NB4 (cell line): ENCODE measurements at regions not wholly inside any gene's neighbourhood (a gene's known extent, or its start where the extent isn't known, plus 50 kb on each side); places are given as distances from the start of the nearest gene placed in this dataset.

Experiments used
- DNase-seq: peaks from one replicate; pipeline ENCODE4 v3.0.0; 2010; ENCODE audit warnings: low read depth
- H3K4me3 ChIP-seq: one replicate; pipeline ENCODE4 v1.5.1; 2011; ENCODE audit warnings: mild to moderate bottlenecking, low read depth, low read length, moderate library complexity
- CTCF ChIP-seq: IDR thresholded peaks from one replicate; pipeline ENCODE4 v1.5.1; 2012; ENCODE audit warnings: low read depth, low read length
- MAX ChIP-seq: IDR thresholded peaks from 2 replicates; pipeline ENCODE4 v1.6.1; 2011; ENCODE audit warnings: low read depth, low read length
- MYC ChIP-seq: IDR thresholded peaks from 2 replicates; pipeline ENCODE4 v1.6.1; 2011; ENCODE audit warnings: low read depth, low read length
- POLR2A ChIP-seq: IDR thresholded peaks from 2 replicates; pipeline ENCODE4 v1.6.1; 2011; ENCODE audit warnings: mild to moderate bottlenecking; ENCODE audit not compliant: insufficient read length; ENCODE audit errors: extremely low read depth

DNA sequence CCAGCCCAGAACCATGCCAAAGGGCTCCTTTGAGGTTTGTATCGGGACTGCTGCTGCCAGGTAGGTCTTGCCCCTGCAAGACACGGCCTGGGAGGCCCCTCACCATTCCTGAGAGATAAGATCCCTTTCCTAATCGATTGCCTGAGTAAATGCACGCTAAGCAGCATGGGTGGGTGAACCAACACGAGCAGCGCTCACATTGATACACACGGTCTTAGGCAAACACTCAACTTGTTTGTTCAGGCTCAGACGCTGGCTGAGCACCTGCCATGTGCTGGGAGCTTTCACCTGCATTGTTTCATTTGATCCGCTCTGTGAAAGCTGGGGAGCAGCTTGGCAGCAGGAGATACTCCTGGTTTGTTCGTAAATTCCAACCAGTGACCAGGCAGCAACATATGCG, 76.9 kb upstream of the NEURL1B start:
- H3K4me3 ChIP-seq, result no peak overlapping the region
- no peak for DNase-seq
- TF ChIP-seq CTCF (no peak), MAX (no peak), MYC (no peak), POLR2A (no peak)

- no peak overlapping the region for H3K4me3 ChIP-seq
- DNase-seq, result no peak
- TF ChIP-seq POLR2A (no peak), MAX (no peak)
These were observed 78.6 kb upstream of the NEURL1B start for GRCh38 chr5:172562443-172562842.

DNA sequence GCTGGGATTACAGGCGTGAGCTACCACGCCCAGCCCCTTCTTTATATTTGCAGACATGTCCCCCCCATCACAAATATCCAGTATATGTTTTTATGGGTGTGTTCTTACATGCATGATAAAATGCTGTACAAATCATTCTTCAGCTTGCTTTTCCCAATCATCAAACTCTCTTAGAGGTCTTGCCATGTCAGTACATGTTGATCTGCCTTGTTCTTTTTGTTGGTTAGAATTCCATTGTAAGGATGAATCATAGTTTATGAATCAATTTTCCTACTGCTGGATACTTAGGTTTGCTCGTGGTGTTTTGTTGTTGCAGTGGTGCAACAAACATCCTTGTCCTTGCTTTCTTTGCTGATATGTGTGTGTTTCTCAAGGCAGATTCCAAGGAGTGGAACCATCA, 79.9 kb upstream of the NEURL1B start:
- TF ChIP-seq POLR2A (no peak), CTCF (no peak), MYC (no peak), MAX (no peak)
- no peak overlapping the region for H3K4me3 ChIP-seq
- no peak for DNase-seq

DNA sequence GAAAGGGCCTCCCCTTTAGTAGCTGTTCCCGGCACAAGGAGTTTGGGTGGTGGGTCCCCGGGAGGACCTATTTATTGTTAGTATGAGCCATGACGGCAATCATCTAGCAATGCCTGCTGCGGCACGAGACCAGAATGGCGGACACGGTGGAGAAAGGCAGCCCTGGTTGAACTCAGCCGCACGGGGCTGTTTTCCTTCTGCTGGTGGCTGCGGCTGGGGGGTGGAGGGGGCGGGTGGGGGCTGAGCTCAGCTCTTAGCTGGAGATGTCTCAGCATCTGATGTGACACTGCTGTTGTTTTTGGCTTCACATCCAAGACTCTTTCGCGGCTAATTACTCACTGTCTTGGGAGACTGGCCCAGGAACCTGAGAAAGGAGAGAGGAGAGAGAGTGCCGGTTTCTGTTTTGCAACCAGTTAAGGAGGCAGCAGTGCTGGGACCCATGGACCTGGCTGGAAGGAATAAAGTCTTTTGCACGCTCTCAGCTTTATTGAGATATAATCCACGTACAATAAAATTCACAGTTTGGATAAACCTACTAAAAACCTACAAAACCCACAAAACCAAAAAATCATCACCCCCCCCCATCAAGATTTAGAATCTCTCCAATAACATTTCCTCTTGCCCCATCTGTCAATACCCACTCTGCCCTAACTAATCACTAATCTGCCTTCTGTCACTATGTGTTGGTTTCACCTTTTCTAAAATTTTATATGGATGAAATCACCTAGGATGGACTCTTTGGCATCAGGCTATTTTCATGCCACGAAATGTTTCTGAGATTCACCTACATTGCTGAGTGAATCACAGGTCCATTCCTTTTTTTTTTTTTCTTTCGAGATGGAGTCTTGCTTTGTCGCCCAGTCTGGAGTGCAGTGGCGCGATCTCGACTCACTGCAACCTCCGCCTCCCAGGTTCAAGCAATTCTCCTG, 81.8 kb upstream of the NEURL1B start:
- TF ChIP-seq POLR2A (no peak), MAX (no peak), CTCF (no peak), MYC (no peak)
- DNase-seq, result no peak
- H3K4me3 ChIP-seq, result no peak overlapping the region

DNA sequence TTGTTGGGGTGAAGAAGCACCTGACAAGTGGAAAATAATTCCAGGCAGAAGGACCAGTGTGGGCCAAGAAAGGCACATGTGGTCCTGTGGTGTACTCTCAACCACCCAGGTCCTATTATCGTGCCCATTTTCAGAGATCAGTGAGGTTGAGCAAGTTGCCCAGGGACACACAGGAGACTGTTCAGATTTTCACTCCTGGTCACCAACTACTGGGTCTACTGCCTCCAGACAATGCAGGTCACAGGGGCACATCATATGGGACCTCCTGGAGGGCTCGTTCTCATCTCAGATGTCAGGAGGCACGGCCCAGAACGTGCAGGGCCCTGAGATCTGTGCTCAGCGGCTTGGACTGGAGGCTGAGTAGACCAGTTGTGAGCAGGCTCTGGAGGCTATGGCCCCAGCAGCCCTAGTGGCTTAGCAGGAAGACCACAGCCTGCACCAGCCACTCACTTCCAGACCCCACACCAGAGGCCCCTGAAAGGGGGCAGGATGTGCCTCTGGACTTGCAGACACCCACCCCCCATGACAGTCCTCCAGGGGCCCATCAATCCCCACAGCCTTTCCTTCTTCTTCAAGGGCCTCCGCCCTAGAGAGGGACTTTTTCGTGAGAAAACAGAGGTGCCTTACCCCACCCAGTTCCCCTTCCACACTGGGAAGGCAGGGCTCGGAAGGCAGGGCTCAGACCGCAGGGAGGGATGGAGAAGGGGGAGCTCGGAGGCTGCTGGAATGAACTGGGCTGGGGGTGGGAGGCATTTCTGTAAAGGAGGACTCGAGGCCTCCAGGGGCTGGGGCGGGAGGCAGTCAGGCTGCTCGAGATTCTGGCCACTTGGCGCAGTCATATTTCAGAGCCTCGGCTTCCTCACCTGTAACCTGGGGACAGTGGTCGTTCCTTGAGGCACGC, 82.7 kb upstream of the NEURL1B start:
- DNase-seq, result no peak
- no peak overlapping the region for H3K4me3 ChIP-seq
- TF ChIP-seq MAX, result no peak
- TF ChIP-seq CTCF, result no peak
- no peak for TF ChIP-seq MYC
- TF ChIP-seq POLR2A, result no peak

- no peak for DNase-seq
- no peak for TF ChIP-seq CTCF
- no peak for TF ChIP-seq POLR2A
- TF ChIP-seq MYC, result no peak
- TF ChIP-seq MAX, result no peak
These were observed 84.0 kb upstream of the NEURL1B start for GRCh38 chr5:172556971-172557461.

More at GRCh38 chr5:172556971-172557461, 84.0 kb upstream of the NEURL1B start:
- H3K4me3 ChIP-seq, result no peak overlapping the region
